Liver (tissue), 8 donors: ENCODE measurements at regions not wholly inside any gene's neighbourhood (a gene's known extent, or its start where the extent isn't known, plus 50 kb on each side); places are given as distances from the start of the nearest gene placed in this dataset.
A peak's percentile ranks its signal among the peaks of the same experiment; 100 is the strongest.

Source experiments
- DNase-seq: peaks from one replicate; pipeline ENCODE4 v3.0.0-alpha.2; 2017; ENCODE audit warnings: low spot score
- H3K27ac ChIP-seq, 2 donors: one replicate each; pipeline ENCODE4 v1.7.0; 2013; ENCODE audit warnings: inconsistent platforms in 2 of 2, low read length in 2 of 2, control low read depth in 1 of 2, low read depth in 1 of 2, mild to moderate bottlenecking in 1 of 2
- H3K27me3 ChIP-seq, 4 donors: one replicate each; pipeline versions ENCODE4 v1.6.1 to v1.7.0; 2013; ENCODE audit warnings: low read length in 3 of 4, inconsistent platforms in 1 of 4, mild to moderate bottlenecking in 1 of 4, moderate library complexity in 1 of 4; ENCODE audit not compliant: control insufficient read depth in 4 of 4, insufficient read depth in 4 of 4
- H3K36me3 ChIP-seq, 4 donors: one replicate each; pipeline versions ENCODE4 v1.6.1 to v1.7.0; 2013; ENCODE audit warnings: low read length in 3 of 4, mild to moderate bottlenecking in 3 of 4, low read depth in 1 of 4, moderate library complexity in 1 of 4; ENCODE audit not compliant: control insufficient read depth in 4 of 4, insufficient read depth in 3 of 4
- H3K4me1 ChIP-seq, 4 donors: one replicate each; pipeline versions ENCODE4 v1.6.1 to v1.7.0; 2013; ENCODE audit warnings: low read length in 3 of 4, mild to moderate bottlenecking in 3 of 4, moderate library complexity in 1 of 4; ENCODE audit not compliant: control insufficient read depth in 4 of 4, insufficient read depth in 4 of 4
- H3K4me3 ChIP-seq, 3 donors: one replicate each; pipeline versions ENCODE4 v1.6.1 to v1.7.0; 2013; ENCODE audit warnings: low read length in 3 of 3, control low read depth in 1 of 3, low read depth in 1 of 3, mild to moderate bottlenecking in 1 of 3
- H3K9ac ChIP-seq, 2 donors: one replicate each; pipeline ENCODE4 v1.7.0; 2013; ENCODE audit warnings: low read length in 2 of 2, mild to moderate bottlenecking in 2 of 2, moderate library complexity in 2 of 2, control low read depth in 1 of 2, low read depth in 1 of 2
- H3K9me3 ChIP-seq, 4 donors: one replicate each; pipeline versions ENCODE4 v1.6.1 to v1.7.0; 2013; ENCODE audit warnings: low read length in 3 of 4; ENCODE audit not compliant: control insufficient read depth in 4 of 4
- ATF3 ChIP-seq: IDR thresholded peaks from 2 replicates; pipeline ENCODE4 v1.6.1; 2016; ENCODE audit warnings: antibody characterized with exemption
- CTCF ChIP-seq: fragments of 150-350 bp; IDR thresholded peaks from 2 replicates; pipeline ENCODE4 v1.5.1; 2017; ENCODE audit warnings: improper control_type of control experiment, low read depth, low read length; ENCODE audit not compliant: missing input control
- EGR1 ChIP-seq, 2 donors: IDR thresholded peaks; 2 replicates each; pipeline ENCODE4 v1.6.1; 2016 to 2018; ENCODE audit warnings: antibody characterized with exemption in 2 of 2, low read depth in 2 of 2
- FOXA1 ChIP-seq: IDR thresholded peaks from 2 replicates; pipeline ENCODE4 v1.6.1; 2016; ENCODE audit warnings: antibody characterized with exemption
- GABPA ChIP-seq, 2 donors: IDR thresholded peaks in 1 of 2; conservative IDR thresholded peaks in 1 of 2; 2 replicates each; pipeline ENCODE4 v1.6.1; 2016; ENCODE audit warnings: antibody characterized with exemption in 2 of 2, mild to moderate bottlenecking in 1 of 2, moderate library complexity in 1 of 2
- HNF4A ChIP-seq, 2 donors: conservative IDR thresholded peaks; 2 replicates each; pipeline ENCODE4 v1.6.1; 2016; ENCODE audit warnings: antibody characterized with exemption in 2 of 2, mild to moderate bottlenecking in 2 of 2
- HNF4G ChIP-seq: IDR thresholded peaks from 2 replicates; pipeline ENCODE4 v1.6.1; 2016; ENCODE audit warnings: antibody characterized with exemption
- JUND ChIP-seq, 2 donors: IDR thresholded peaks; 2 replicates each; pipeline ENCODE4 v1.6.1; 2016; ENCODE audit warnings: antibody characterized with exemption in 2 of 2
- MAX ChIP-seq: IDR thresholded peaks from 2 replicates; pipeline ENCODE4 v1.6.1; 2016; ENCODE audit warnings: antibody characterized with exemption
- NR2F2 ChIP-seq: IDR thresholded peaks from 2 replicates; pipeline ENCODE4 v1.6.1; 2016; ENCODE audit warnings: antibody characterized with exemption
- RAD21 ChIP-seq, 2 donors: IDR thresholded peaks; 2 replicates each; pipeline ENCODE4 v1.6.1; 2016; ENCODE audit warnings: antibody characterized with exemption in 2 of 2, mild to moderate bottlenecking in 2 of 2
- REST ChIP-seq: IDR thresholded peaks from 2 replicates; pipeline ENCODE4 v1.6.1; 2016; ENCODE audit warnings: antibody characterized with exemption, mild to moderate bottlenecking
- RXRA ChIP-seq, 2 donors: IDR thresholded peaks; 2 replicates each; pipeline ENCODE4 v1.6.1; 2017 to 2018; ENCODE audit warnings: antibody characterized with exemption in 2 of 2, mild to moderate bottlenecking in 1 of 2
- SP1 ChIP-seq: IDR thresholded peaks from 2 replicates; pipeline ENCODE4 v1.6.1; 2018; ENCODE audit warnings: antibody characterized with exemption, mild to moderate bottlenecking
- TAF1 ChIP-seq: conservative IDR thresholded peaks from 2 replicates; pipeline ENCODE4 v1.6.1; 2016; ENCODE audit warnings: antibody characterized with exemption, mild to moderate bottlenecking
- YY1 ChIP-seq: IDR thresholded peaks from 2 replicates; pipeline ENCODE4 v1.6.1; 2016; ENCODE audit warnings: antibody characterized with exemption, mild to moderate bottlenecking
- ZBTB33 ChIP-seq: IDR thresholded peaks from 2 replicates; pipeline ENCODE4 v1.6.1; 2016; ENCODE audit warnings: antibody characterized with exemption
- WGBS: extraction: QIAGEN DNeasy Blood & Tissue Kit; methylation state at CpG from one replicate; pipeline ENCODE4 v1.1.7; 2013; 5-methylcytosine and 5-hydroxymethylcytosine counted together
- donor health status: healthy.
- donor health status: healthy.
- donor health status: healthy.
- donor health status: healthy.
- donor health status: healthy.

- Histone ChIP-seq H3K4me1 (no peaks in the 10 kb centered on the region), H3K27me3 (no peaks in the 10 kb centered on the region), H3K9ac (no peak overlapping the region), H3K36me3 (no peaks in the 10 kb centered on the region), H3K4me3 (no peak overlapping the region), H3K27ac (no peak overlapping the region), H3K9me3 (no peaks in the 10 kb centered on the region)
- TF ChIP-seq RXRA (IDR thresholded peaks at IDR 0.05) (no peak), TAF1 (no peak), REST (no peak), HNF4G (no peak), NR2F2 (peak; percentile 51), SP1 (no peak), ATF3 (no peak), HNF4A (conservative IDR thresholded peaks at IDR 0.05) (peak in 1 of 2 donors; percentile 9), YY1 (no peak), GABPA (IDR thresholded peaks at IDR 0.05 in 1 of 2, conservative IDR thresholded peaks at IDR 0.05 in 1 of 2) (no peak), FOXA1 (no peak), JUND (IDR thresholded peaks at IDR 0.05) (no peak), CTCF (no peak)
- no peak for DNase-seq
- WGBS, result 63% methylated on average over 8 of the region's 8 CpGs
Measured at GRCh38 chr12:92297932-92298696, 152.5 kb upstream of the BTG1 start.

GRCh38 chr12:92297405-92297804 is 151.8 kb upstream of the BTG1 start:
- Histone ChIP-seq H3K27me3 (no peaks in the 10 kb centered on the region), H3K9me3 (no peaks in the 10 kb centered on the region), H3K4me1 (no peaks in the 10 kb centered on the region), H3K9ac (no peak overlapping the region), H3K27ac (no peak overlapping the region), H3K4me3 (no peak overlapping the region), H3K36me3 (no peaks in the 10 kb centered on the region)
- DNase-seq, result no peak
- WGBS, result 80% methylated on average over 4 of the region's 4 CpGs
- TF ChIP-seq REST, result no peak
- TF ChIP-seq MAX, result no peak
- TF ChIP-seq RXRA (IDR thresholded peaks at IDR 0.05), result no peak
- no peak for TF ChIP-seq RAD21 (IDR thresholded peaks at IDR 0.05)
- no peak for TF ChIP-seq ATF3
- TF ChIP-seq EGR1 (IDR thresholded peaks at IDR 0.05; ENCODE audit: low read depth in 2 of 2), result no peak
- TF ChIP-seq JUND (IDR thresholded peaks at IDR 0.05), result no peak
- TF ChIP-seq TAF1, result no peak
- TF ChIP-seq ZBTB33, result no peak
- TF ChIP-seq NR2F2, result no peak
- no peak for TF ChIP-seq YY1
